ENCODE measurements at regions not wholly inside any gene's neighbourhood (a gene's known extent, or its start where the extent isn't known, plus 50 kb on each side); places are given as distances from the start of the nearest gene placed in this dataset.

- TF ChIP-seq EZH2 (IDR thresholded peaks at IDR 0.05; ENCODE audit: borderline replicate concordance) (no peak), CTCF (IDR thresholded peaks at IDR 0.05; ENCODE audit: poor library complexity) (no peak), EZH2phosphoT487 (IDR thresholded peaks at IDR 0.05; ENCODE audit: low read depth, severe bottlenecking, unreplicated experiment) (no peak)
- H3K9me2 ChIP-seq (replicated peaks; ENCODE audit: insufficient read depth) = no peaks in the 10 kb centered on the region
- H3K9me3 ChIP-seq (ENCODE audit: low read depth) = no peaks in the 10 kb centered on the region
- no peaks in the 10 kb centered on the region for H3K4me1 ChIP-seq (ENCODE audit: insufficient read depth)
- H3K27me3 ChIP-seq = no peaks in the 10 kb centered on the region
- H3K4me2 ChIP-seq = no peak overlapping the region
- H2AFZ ChIP-seq = no peak overlapping the region
- no peaks in the 10 kb centered on the region for H3K36me3 ChIP-seq (replicated peaks; ENCODE audit: insufficient read depth, low read depth)
- no peaks in the 10 kb centered on the region for H4K20me1 ChIP-seq (ENCODE audit: insufficient read depth, poor library complexity, severe bottlenecking)
- H3K79me2 ChIP-seq = no peaks in the 10 kb centered on the region
- no peak overlapping the region for H3K27ac ChIP-seq
- no peak overlapping the region for H3K4me3 ChIP-seq
- DNase-seq (ENCODE audit: low spot score) = no peak
- 94% methylated on average over 1 of the region's 1 CpG for WGBS (ENCODE audit: low lambda C conversion rate, missing lambda C conversion rate)
Observed at GRCh38 chr13:61144301-61144700, 271.3 kb downstream of the PCDH20 start.

- H3K4me3 ChIP-seq = no peak overlapping the region
Observed at GRCh38 chr13:61142506-61142905, 273.1 kb downstream of the PCDH20 start.

GRCh38 chr13:61138857-61139256, 276.8 kb downstream of the PCDH20 start:
- no peaks in the 10 kb centered on the region for H3K79me2 ChIP-seq
- no peak overlapping the region for H3K27ac ChIP-seq
- DNase-seq (ENCODE audit: low spot score) = no peak
- H3K27me3 ChIP-seq = no peaks in the 10 kb centered on the region
- no peaks in the 10 kb centered on the region for H3K36me3 ChIP-seq (replicated peaks; ENCODE audit: insufficient read depth, low read depth)
- no peaks in the 10 kb centered on the region for H4K20me1 ChIP-seq (ENCODE audit: insufficient read depth, poor library complexity, severe bottlenecking)
- H3K4me3 ChIP-seq = no peak overlapping the region
- peaks cover 10% of the 10 kb centered on the region for H3K4me1 ChIP-seq (ENCODE audit: insufficient read depth)
- H3K4me2 ChIP-seq = no peak overlapping the region
- H3K9me2 ChIP-seq (replicated peaks; ENCODE audit: insufficient read depth) = no peaks in the 10 kb centered on the region
- no peaks in the 10 kb centered on the region for H3K9me3 ChIP-seq (ENCODE audit: low read depth)
- H2AFZ ChIP-seq = no peak overlapping the region
- TF ChIP-seq CTCF (IDR thresholded peaks at IDR 0.05; ENCODE audit: poor library complexity) (no peak), EZH2 (IDR thresholded peaks at IDR 0.05; ENCODE audit: borderline replicate concordance) (no peak), EZH2phosphoT487 (IDR thresholded peaks at IDR 0.05; ENCODE audit: low read depth, severe bottlenecking, unreplicated experiment) (no peak)

More at GRCh38 chr13:61142506-61142905, 273.1 kb downstream of the PCDH20 start:
- Histone ChIP-seq H3K27ac (no peak overlapping the region), H3K9me3 (ENCODE audit: low read depth) (no peaks in the 10 kb centered on the region), H3K4me2 (no peak overlapping the region), H4K20me1 (ENCODE audit: insufficient read depth, poor library complexity, severe bottlenecking) (no peaks in the 10 kb centered on the region), H3K9me2 (replicated peaks; ENCODE audit: insufficient read depth) (no peaks in the 10 kb centered on the region), H2AFZ (no peak overlapping the region), H3K4me1 (ENCODE audit: insufficient read depth) (no peaks in the 10 kb centered on the region), H3K79me2 (no peaks in the 10 kb centered on the region), H3K27me3 (no peaks in the 10 kb centered on the region), H3K36me3 (replicated peaks; ENCODE audit: insufficient read depth, low read depth) (no peaks in the 10 kb centered on the region)
- TF ChIP-seq EZH2 (IDR thresholded peaks at IDR 0.05; ENCODE audit: borderline replicate concordance) (no peak), CTCF (IDR thresholded peaks at IDR 0.05; ENCODE audit: poor library complexity) (no peak), EZH2phosphoT487 (IDR thresholded peaks at IDR 0.05; ENCODE audit: low read depth, severe bottlenecking, unreplicated experiment) (no peak)
- no peak for DNase-seq (ENCODE audit: low spot score)

- Histone ChIP-seq H3K79me2 (no peaks in the 10 kb centered on the region), H3K9me3 (ENCODE audit: low read depth) (no peaks in the 10 kb centered on the region), H3K36me3 (replicated peaks; ENCODE audit: insufficient read depth, low read depth) (no peaks in the 10 kb centered on the region), H3K4me2 (no peak overlapping the region), H2AFZ (no peak overlapping the region), H4K20me1 (ENCODE audit: insufficient read depth, poor library complexity, severe bottlenecking) (no peaks in the 10 kb centered on the region), H3K27ac (no peak overlapping the region), H3K9me2 (replicated peaks; ENCODE audit: insufficient read depth) (no peaks in the 10 kb centered on the region), H3K4me1 (ENCODE audit: insufficient read depth) (peaks cover 10% of the 10 kb centered on the region), H3K4me3 (no peak overlapping the region), H3K27me3 (no peaks in the 10 kb centered on the region)
- TF ChIP-seq CTCF (IDR thresholded peaks at IDR 0.05; ENCODE audit: poor library complexity) (no peak), EZH2phosphoT487 (IDR thresholded peaks at IDR 0.05; ENCODE audit: low read depth, severe bottlenecking, unreplicated experiment) (no peak), EZH2 (IDR thresholded peaks at IDR 0.05; ENCODE audit: borderline replicate concordance) (no peak)
- 55% methylated on average over 1 of the region's 1 CpG for whole genome bisulfite sequencing (ENCODE audit: low lambda C conversion rate, missing lambda C conversion rate)
- DNase-seq (ENCODE audit: low spot score) = no peak
Observed at GRCh38 chr13:61136515-61136914, 279.1 kb downstream of the PCDH20 start.

Measured in hepatocyte (in vitro differentiated cells).